EH (cell line): ENCODE measurements at regions not wholly inside any gene's neighbourhood (a gene's known extent, or its start where the extent isn't known, plus 50 kb on each side); places are given as distances from the start of the nearest gene placed in this dataset.

Source experiments
- DNase-seq: peaks from one replicate; pipeline ENCODE4 v3.0.0-alpha.2; 2015; ENCODE audit warnings: low read depth

- no peak for DNase-seq
Observed at GRCh38 chr4:24287096-24287495, 297.3 kb downstream of the DHX15 start.

GRCh38 chr4:24285759-24286158 lies 298.6 kb downstream of the DHX15 start:
- DNase-seq: no peak

- DNase-seq: no peak
Observed at GRCh38 chr4:24282446-24282845, 301.9 kb downstream of the DHX15 start.

GRCh38 chr4:24279911-24280375 lies 304.4 kb downstream of the DHX15 start:
- no peak for DNase-seq

GRCh38 chr4:24279469-24279868 lies 304.9 kb downstream of the DHX15 start:
- no peak for DNase-seq

- no peak for DNase-seq
Observed at GRCh38 chr4:24278693-24279092, 305.7 kb downstream of the DHX15 start.

- peak; percentile 1 for DNase-seq
Observed at GRCh38 chr4:24274381-24274941, 309.9 kb downstream of the DHX15 start.

- no peak for DNase-seq
Observed at GRCh38 chr4:24273136-24273535, 311.2 kb downstream of the DHX15 start.

GRCh38 chr4:24266951-24267722 lies 317.2 kb downstream of the DHX15 start:
- peak; percentile 2 for DNase-seq

- DNase-seq: no peak
Observed at GRCh38 chr4:24265989-24266388, 318.4 kb downstream of the DHX15 start.

- DNase-seq: no peak
Observed at GRCh38 chr4:24262616-24263015, 321.7 kb downstream of the DHX15 start.

GRCh38 chr4:24262084-24262483 lies 322.3 kb downstream of the DHX15 start:
- DNase-seq: no peak

GRCh38 chr4:24260923-24261564 lies 323.3 kb downstream of the DHX15 start:
- DNase-seq: no peak

GRCh38 chr4:24260133-24260715 lies 324.1 kb downstream of the DHX15 start:
- DNase-seq: no peak

GRCh38 chr4:24256547-24256946 lies 327.8 kb downstream of the DHX15 start:
- DNase-seq: no peak

GRCh38 chr4:24256066-24256465 lies 328.3 kb downstream of the DHX15 start:
- no peak for DNase-seq

- no peak for DNase-seq
Observed at GRCh38 chr4:24252121-24252520, 332.2 kb downstream of the DHX15 start.

- no peak for DNase-seq
Observed at GRCh38 chr4:24251589-24251988, 332.8 kb downstream of the DHX15 start.

- no peak for DNase-seq
Observed at GRCh38 chr4:24249972-24250371, 334.4 kb downstream of the DHX15 start.

GRCh38 chr4:24248674-24249630 lies 335.4 kb downstream of the DHX15 start:
- no peak for DNase-seq

GRCh38 chr4:24245491-24245820 lies 338.9 kb downstream of the DHX15 start:
- no peak for DNase-seq
